ENCODE measurements at regions not wholly inside any gene's neighbourhood (a gene's known extent, or its start where the extent isn't known, plus 50 kb on each side); places are given as distances from the start of the nearest gene placed in this dataset.

- Histone ChIP-seq H3K79me2 (ENCODE audit: control insufficient read depth, low read length) (no peaks in the 10 kb centered on the region), H3K4me2 (ENCODE audit: low read length) (no peak overlapping the region)
- TF ChIP-seq EZH2phosphoT487 (IDR thresholded peaks at IDR 0.05; ENCODE audit: borderline replicate concordance, low read length) (no peak), CTCF (IDR thresholded peaks at IDR 0.05; ENCODE audit: low read depth, low read length, poor library complexity, severe bottlenecking) (no peak)
Observed at GRCh38 chr3:124486324-124486723, 243.9 kb upstream of the UMPS start.

GRCh38 chr3:124489506-124489905 is 240.7 kb upstream of the UMPS start:
- Histone ChIP-seq H3K4me1 (ENCODE audit: control insufficient read depth, low read length) (no peaks in the 10 kb centered on the region), H3K4me2 (ENCODE audit: low read length) (no peak overlapping the region), H3K27me3 (ENCODE audit: control insufficient read depth, low read length) (0 out of 2 replicates have a peak, but pooled peaks cover 2% of the 10 kb centered on the region), H3K27ac (ENCODE audit: low read depth, low read length) (no peak overlapping the region), H3F3A (ENCODE audit: control insufficient read depth, insufficient read depth) (no peaks in the 10 kb centered on the region), H3K4me3 (ENCODE audit: low read length) (no peak overlapping the region), H3K36me3 (ENCODE audit: control insufficient read depth, low read length) (no peaks in the 10 kb centered on the region), H3K79me2 (ENCODE audit: control insufficient read depth, low read length) (no peaks in the 10 kb centered on the region), H4K20me1 (ENCODE audit: control insufficient read depth, insufficient read depth, low read depth, low read length) (no peaks in the 10 kb centered on the region), H3K9me2 (replicated peaks; ENCODE audit: control insufficient read depth, low read length) (no peaks in the 10 kb centered on the region), H3K9me3 (ENCODE audit: control insufficient read depth, insufficient read depth, low read length) (no peaks in the 10 kb centered on the region)
- TF ChIP-seq CTCF (IDR thresholded peaks at IDR 0.05; ENCODE audit: low read depth, low read length, poor library complexity, severe bottlenecking) (no peak), EZH2phosphoT487 (IDR thresholded peaks at IDR 0.05; ENCODE audit: borderline replicate concordance, low read length) (no peak)

More at GRCh38 chr3:124486324-124486723, 243.9 kb upstream of the UMPS start:
- Histone ChIP-seq H3K4me1 (ENCODE audit: control insufficient read depth, low read length) (no peaks in the 10 kb centered on the region), H3F3A (ENCODE audit: control insufficient read depth, insufficient read depth) (no peaks in the 10 kb centered on the region), H3K36me3 (ENCODE audit: control insufficient read depth, low read length) (no peaks in the 10 kb centered on the region), H3K9me2 (replicated peaks; ENCODE audit: control insufficient read depth, low read length) (no peaks in the 10 kb centered on the region), H3K9me3 (ENCODE audit: control insufficient read depth, insufficient read depth, low read length) (no peaks in the 10 kb centered on the region), H3K4me3 (ENCODE audit: low read length) (no peak overlapping the region), H4K20me1 (ENCODE audit: control insufficient read depth, insufficient read depth, low read depth, low read length) (no peaks in the 10 kb centered on the region), H3K27me3 (ENCODE audit: control insufficient read depth, low read length) (0 out of 2 replicates have a peak, but pooled peaks cover 2% of the 10 kb centered on the region), H3K27ac (ENCODE audit: low read depth, low read length) (no peak overlapping the region)

GRCh38 chr3:124491098-124491497 is 239.2 kb upstream of the UMPS start:
- no peaks in the 10 kb centered on the region for H3K36me3 ChIP-seq (ENCODE audit: control insufficient read depth, low read length)
- H3K27ac ChIP-seq (ENCODE audit: low read depth, low read length): no peak overlapping the region
- peaks cover 2% of the 10 kb centered on the region for H3K4me1 ChIP-seq (ENCODE audit: control insufficient read depth, low read length)
- no peaks in the 10 kb centered on the region for H3K79me2 ChIP-seq (ENCODE audit: control insufficient read depth, low read length)
- no peaks in the 10 kb centered on the region for H3K9me2 ChIP-seq (replicated peaks; ENCODE audit: control insufficient read depth, low read length)
- H3K9me3 ChIP-seq (ENCODE audit: control insufficient read depth, insufficient read depth, low read length): no peaks in the 10 kb centered on the region
- H3K4me3 ChIP-seq (ENCODE audit: low read length): no peak overlapping the region
- H4K20me1 ChIP-seq (ENCODE audit: control insufficient read depth, insufficient read depth, low read depth, low read length): no peaks in the 10 kb centered on the region
- H3F3A ChIP-seq (ENCODE audit: control insufficient read depth, insufficient read depth): no peaks in the 10 kb centered on the region
- TF ChIP-seq EZH2phosphoT487 (IDR thresholded peaks at IDR 0.05; ENCODE audit: borderline replicate concordance, low read length) (no peak), CTCF (IDR thresholded peaks at IDR 0.05; ENCODE audit: low read depth, low read length, poor library complexity, severe bottlenecking) (no peak)
- H3K4me2 ChIP-seq (ENCODE audit: low read length): no peak overlapping the region
- H3K27me3 ChIP-seq (ENCODE audit: control insufficient read depth, low read length): 0 out of 2 replicates have a peak, but pooled peaks cover 2% of the 10 kb centered on the region

All from DOHH2 (cell line).